ENCODE measurements at regions not wholly inside any gene's neighbourhood (a gene's known extent, or its start where the extent isn't known, plus 50 kb on each side); places are given as distances from the start of the nearest gene placed in this dataset.

GRCh38 chr17:79342376-79342775, 267.8 kb downstream of the ENGASE start:
- no peak for DNase-seq (ENCODE audit: low read depth)

- DNase-seq (ENCODE audit: low read depth), result no peak
Measured at GRCh38 chr17:79341816-79342215, 267.2 kb downstream of the ENGASE start.

GRCh38 chr17:79341222-79341780, 266.7 kb downstream of the ENGASE start:
- no peak for DNase-seq (ENCODE audit: low read depth)

GRCh38 chr17:79340333-79341221, 266.0 kb downstream of the ENGASE start:
- no peak for DNase-seq (ENCODE audit: low read depth)

GRCh38 chr17:79339321-79339720, 264.7 kb downstream of the ENGASE start:
- no peak for DNase-seq (ENCODE audit: low read depth)

GRCh38 chr17:79338604-79339003, 264.0 kb downstream of the ENGASE start:
- DNase-seq (ENCODE audit: low read depth), result no peak

GRCh38 chr17:79338152-79338551, 263.5 kb downstream of the ENGASE start:
- no peak for DNase-seq (ENCODE audit: low read depth)

GRCh38 chr17:79337053-79337452, 262.4 kb downstream of the ENGASE start:
- DNase-seq (ENCODE audit: low read depth), result no peak

GRCh38 chr17:79335456-79335855, 260.8 kb downstream of the ENGASE start:
- no peak for DNase-seq (ENCODE audit: low read depth)

- DNase-seq (ENCODE audit: low read depth), result no peak
Measured at GRCh38 chr17:79332011-79332554, 257.5 kb downstream of the ENGASE start.

- no peak for DNase-seq (ENCODE audit: low read depth)
Measured at GRCh38 chr17:79331492-79331891, 256.9 kb downstream of the ENGASE start.

- no peak for DNase-seq (ENCODE audit: low read depth)
Measured at GRCh38 chr17:79330696-79331095, 256.1 kb downstream of the ENGASE start.

- no peak for DNase-seq (ENCODE audit: low read depth)
Measured at GRCh38 chr17:79330229-79330628, 255.6 kb downstream of the ENGASE start.

- DNase-seq (ENCODE audit: low read depth), result no peak
Measured at GRCh38 chr17:79326814-79327213, 252.2 kb downstream of the ENGASE start.

GRCh38 chr17:79325709-79326430, 251.2 kb downstream of the ENGASE start:
- no peak for DNase-seq (ENCODE audit: low read depth)

GRCh38 chr17:79324194-79324593, 249.6 kb downstream of the ENGASE start:
- DNase-seq (ENCODE audit: low read depth), result no peak

- DNase-seq (ENCODE audit: low read depth), result no peak
Measured at GRCh38 chr17:79323566-79323965, 248.9 kb downstream of the ENGASE start.

- DNase-seq (ENCODE audit: low read depth), result no peak
Measured at GRCh38 chr17:79322211-79323123, 247.8 kb downstream of the ENGASE start.

GRCh38 chr17:79320331-79320730, 245.7 kb downstream of the ENGASE start:
- DNase-seq (ENCODE audit: low read depth), result no peak

GRCh38 chr17:79317916-79318315, 243.3 kb downstream of the ENGASE start:
- no peak for DNase-seq (ENCODE audit: low read depth)

- no peak for DNase-seq (ENCODE audit: low read depth)
Measured at GRCh38 chr17:79316805-79317204, 242.2 kb downstream of the ENGASE start.

Data from activated T-helper 9 cell treated with anti-CD3 and anti-CD28 coated beads, Interleukin-2, amount 50 U/mL, for 16 hours (primary cell).